Smooth muscle cell (in vitro differentiated cells): ENCODE measurements at regions not wholly inside any gene's neighbourhood (a gene's known extent, or its start where the extent isn't known, plus 50 kb on each side); places are given as distances from the start of the nearest gene placed in this dataset.
"Not testable (repeated sequence)": the region's sequence is repeated elsewhere in the genome, so short reads cannot be mapped to it uniquely, and the experiment has no call there.

Source experiments
- DNase-seq: peaks from one replicate; lab custom pipeline; 2025; ENCODE audit not compliant: unreplicated experiment; lab: John Stamatoyannopoulos, UW
- H2AFZ ChIP-seq: fragments of 200-600 bp; sonication (generic); 2 replicates; pipeline ENCODE4 v1.6.0; 2016; ENCODE audit warnings: antibody characterized with exemption, low read depth, mild to moderate bottlenecking
- H3F3A ChIP-seq: fragments of 200-600 bp; sonication (generic); 2 replicates; pipeline ENCODE4 v1.6.0; 2017; ENCODE audit warnings: antibody characterized with exemption, low read depth
- H3K27ac ChIP-seq: fragments of 200-600 bp; sonication (generic); 2 replicates; pipeline ENCODE4 v1.5.1; 2016; ENCODE audit warnings: low read depth, mild to moderate bottlenecking
- H3K27me3 ChIP-seq: fragments of 200-600 bp; sonication (generic); 2 replicates; pipeline ENCODE4 v1.6.1; 2016; ENCODE audit warnings: low read depth, mild to moderate bottlenecking
- H3K36me3 ChIP-seq: fragments of 200-600 bp; sonication (generic); 2 replicates; pipeline ENCODE4 v1.5.1; 2016; ENCODE audit warnings: low read depth
- H3K4me1 ChIP-seq: fragments of 200-600 bp; sonication (generic); 2 replicates; pipeline ENCODE4 v1.5.1; 2016; ENCODE audit warnings: low read depth
- H3K4me2 ChIP-seq: fragments of 200-600 bp; sonication (generic); 2 replicates; pipeline ENCODE4 v1.6.0; 2016; ENCODE audit warnings: mild to moderate bottlenecking
- H3K4me3 ChIP-seq: fragments of 200-600 bp; sonication (generic); 2 replicates; pipeline ENCODE4 v1.5.1; 2016; ENCODE audit warnings: mild to moderate bottlenecking
- H3K79me2 ChIP-seq: fragments of 200-600 bp; sonication (generic); 2 replicates; pipeline ENCODE4 v1.6.0; 2016; ENCODE audit warnings: low read depth, mild to moderate bottlenecking
- H3K9ac ChIP-seq: fragments of 200-600 bp; sonication (generic); 2 replicates; pipeline ENCODE4 v1.6.0; 2016; ENCODE audit warnings: low read depth
- H3K9me3 ChIP-seq: fragments of 200-600 bp; sonication (generic); replicated peaks from 2 replicates; pipeline ENCODE4 v1.5.1; 2016; ENCODE audit warnings: low read depth
- H4K20me1 ChIP-seq: fragments of 200-600 bp; sonication (generic); 2 replicates; pipeline ENCODE4 v1.6.0; 2016; ENCODE audit warnings: low read depth
- CTCF ChIP-seq: fragments of 200-600 bp; sonication (generic); IDR thresholded peaks from 2 replicates; pipeline ENCODE4 v1.5.1; 2017; ENCODE audit warnings: borderline replicate concordance, mild to moderate bottlenecking, antibody characterized with exemption; ENCODE audit not compliant: insufficient read depth, poor library complexity, severe bottlenecking
- WGBS: methylation state at CpG from one replicate; pipeline ENCODE4 v1.1.7; 2016; ENCODE audit warnings: low lambda C conversion rate; 5-methylcytosine and 5-hydroxymethylcytosine counted together

GRCh38 chr9:38249049-38249448 is 143.5 kb upstream of the ALDH1B1 start:
- no peak overlapping the region for H2AFZ ChIP-seq
- H3K4me3 ChIP-seq, result no peak overlapping the region
- no peak overlapping the region for H3K9ac ChIP-seq
- no peak for DNase-seq
- H3F3A ChIP-seq, result no peaks in the 10 kb centered on the region
- no peak overlapping the region for H3K27ac ChIP-seq
- H4K20me1 ChIP-seq, result no peaks in the 10 kb centered on the region
- TF ChIP-seq CTCF, result no peak
- no peaks in the 10 kb centered on the region for H3K9me3 ChIP-seq
- H3K79me2 ChIP-seq, result no peaks in the 10 kb centered on the region
- 83% methylated on average over 3 of the region's 3 CpGs for WGBS
- no peak overlapping the region for H3K4me2 ChIP-seq
- H3K4me1 ChIP-seq, result peaks cover 2% of the 10 kb centered on the region
- H3K36me3 ChIP-seq, result no peaks in the 10 kb centered on the region
- no peaks in the 10 kb centered on the region for H3K27me3 ChIP-seq

DNA sequence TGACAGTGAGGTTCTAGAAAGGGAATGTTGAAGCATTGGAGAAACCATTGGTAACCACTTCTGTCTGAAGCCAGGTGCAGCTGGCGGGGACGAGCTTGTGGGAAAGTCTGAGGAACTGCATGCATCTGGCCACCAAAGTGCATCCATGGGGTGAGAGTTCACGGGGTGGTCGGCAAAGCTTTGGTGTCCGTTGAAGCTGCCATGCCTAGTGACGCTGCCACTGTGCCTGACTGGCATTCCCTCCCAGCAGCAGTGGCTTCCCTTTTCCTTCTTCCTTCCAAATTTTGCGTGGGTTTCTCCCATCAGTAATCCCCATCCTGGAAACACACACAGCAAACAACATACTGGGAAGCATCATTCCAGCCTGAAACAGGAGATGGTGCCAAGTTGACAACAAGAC is 145.7 kb upstream of the ALDH1B1 start:
- H2AFZ ChIP-seq, result no peak overlapping the region
- TF ChIP-seq CTCF, result no peak
- no peaks in the 10 kb centered on the region for H4K20me1 ChIP-seq
- H3K4me3 ChIP-seq, result no peak overlapping the region
- no peaks in the 10 kb centered on the region for H3K27me3 ChIP-seq
- no peaks in the 10 kb centered on the region for H3F3A ChIP-seq
- H3K36me3 ChIP-seq, result no peaks in the 10 kb centered on the region
- H3K9ac ChIP-seq, result no peak overlapping the region
- 91% methylated on average over 7 of the region's 7 CpGs for WGBS
- peaks cover 9% of the 10 kb centered on the region for H3K4me1 ChIP-seq
- H3K4me2 ChIP-seq, result no peak overlapping the region
- no peak for DNase-seq
- no peak overlapping the region for H3K27ac ChIP-seq
- H3K9me3 ChIP-seq, result no peaks in the 10 kb centered on the region
- no peaks in the 10 kb centered on the region for H3K79me2 ChIP-seq

DNA sequence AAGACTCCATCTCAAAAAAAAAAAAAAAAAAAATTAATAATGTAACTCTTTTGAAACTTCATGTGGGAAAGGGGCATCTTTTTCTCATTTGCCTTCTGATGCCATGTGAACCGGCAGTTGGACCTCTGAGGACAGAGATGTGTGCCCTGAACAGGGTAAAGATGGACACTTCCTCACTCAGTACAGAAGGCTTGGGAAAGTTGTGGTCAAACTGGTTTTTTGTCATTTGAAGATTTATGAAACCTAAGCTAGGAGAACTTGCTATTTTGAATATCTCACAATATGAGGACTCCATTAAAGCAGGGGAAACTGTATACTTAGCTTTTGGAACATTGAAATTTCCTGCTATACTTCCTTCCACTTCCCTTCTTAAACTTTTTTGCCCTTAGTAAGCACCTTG is 147.5 kb upstream of the ALDH1B1 start:
- H3K27me3 ChIP-seq, result no peaks in the 10 kb centered on the region
- no peak overlapping the region for H3K4me3 ChIP-seq
- H3K4me2 ChIP-seq, result no peak overlapping the region
- no peak for TF ChIP-seq CTCF
- no peaks in the 10 kb centered on the region for H4K20me1 ChIP-seq
- H3K27ac ChIP-seq, result no peak overlapping the region
- H3K9me3 ChIP-seq, result no peaks in the 10 kb centered on the region
- peaks cover 9% of the 10 kb centered on the region for H3K4me1 ChIP-seq
- no peaks in the 10 kb centered on the region for H3F3A ChIP-seq
- H3K9ac ChIP-seq, result no peak overlapping the region
- no peaks in the 10 kb centered on the region for H3K36me3 ChIP-seq
- H2AFZ ChIP-seq, result no peak overlapping the region
- no peaks in the 10 kb centered on the region for H3K79me2 ChIP-seq
- 85% methylated on average over 1 of the region's 1 CpG for WGBS
- DNase-seq, result no peak

GRCh38 chr9:38243993-38244392 is 148.5 kb upstream of the ALDH1B1 start:
- Histone ChIP-seq H2AFZ (no peak overlapping the region), H3F3A (no peaks in the 10 kb centered on the region), H3K9ac (no peak overlapping the region), H4K20me1 (no peaks in the 10 kb centered on the region), H3K27ac (no peak overlapping the region), H3K9me3 (no peaks in the 10 kb centered on the region), H3K79me2 (no peaks in the 10 kb centered on the region), H3K4me1 (peaks cover 9% of the 10 kb centered on the region), H3K4me3 (no peak overlapping the region), H3K36me3 (no peaks in the 10 kb centered on the region), H3K4me2 (no peak overlapping the region), H3K27me3 (no peaks in the 10 kb centered on the region)
- WGBS, result 90% methylated on average over 4 of the region's 4 CpGs
- no peak for TF ChIP-seq CTCF
- no peak for DNase-seq

GRCh38 chr9:38242151-38242550 is 150.4 kb upstream of the ALDH1B1 start:
- not testable (repeated sequence) for H3K27me3 ChIP-seq, H3K79me2 ChIP-seq, H3F3A ChIP-seq, DNase-seq, H4K20me1 ChIP-seq, H3K4me3 ChIP-seq, H2AFZ ChIP-seq, H3K4me1 ChIP-seq, H3K9me3 ChIP-seq, H3K9ac ChIP-seq, H3K36me3 ChIP-seq, H3K27ac ChIP-seq, H3K4me2 ChIP-seq
- no CpG with 5 or more reads among the region's 30 CpGs for WGBS
